OCI-M2 (cell line): ENCODE measurements at regions not wholly inside any gene's neighbourhood (a gene's known extent, or its start where the extent isn't known, plus 50 kb on each side); places are given as distances from the start of the nearest gene placed in this dataset.

Experiments
- DNase-seq: peaks from one replicate; lab custom pipeline; 2025; ENCODE audit not compliant: unreplicated experiment; lab: John Stamatoyannopoulos, UW

DNA sequence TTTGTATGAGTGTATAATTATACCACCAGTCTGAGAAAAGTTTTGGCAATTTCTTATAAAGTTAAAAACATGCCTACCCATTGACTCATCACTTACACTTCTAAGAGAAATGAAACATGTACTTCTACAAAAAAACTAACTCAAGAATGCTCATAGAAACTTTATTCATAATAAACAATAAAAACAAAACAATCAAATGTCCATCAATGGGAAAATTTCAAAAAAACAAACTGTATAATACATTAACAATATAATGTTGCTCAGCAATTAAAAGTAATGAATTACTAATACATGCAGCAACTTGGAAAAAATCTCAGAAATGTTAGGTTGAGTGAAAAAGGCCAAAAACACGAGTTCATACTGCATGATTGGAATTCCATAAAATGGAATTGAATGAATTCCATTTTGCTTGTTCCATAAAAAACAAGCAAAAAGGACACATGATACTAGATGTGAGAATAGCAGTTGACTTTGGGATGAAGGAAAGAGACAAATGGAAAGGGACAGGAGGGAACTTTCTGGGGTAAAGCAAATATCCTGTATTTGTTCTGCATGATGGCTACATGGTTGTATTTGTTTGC, 726.6 kb downstream of the RFPL4B start:
- DNase-seq: no peak

DNA sequence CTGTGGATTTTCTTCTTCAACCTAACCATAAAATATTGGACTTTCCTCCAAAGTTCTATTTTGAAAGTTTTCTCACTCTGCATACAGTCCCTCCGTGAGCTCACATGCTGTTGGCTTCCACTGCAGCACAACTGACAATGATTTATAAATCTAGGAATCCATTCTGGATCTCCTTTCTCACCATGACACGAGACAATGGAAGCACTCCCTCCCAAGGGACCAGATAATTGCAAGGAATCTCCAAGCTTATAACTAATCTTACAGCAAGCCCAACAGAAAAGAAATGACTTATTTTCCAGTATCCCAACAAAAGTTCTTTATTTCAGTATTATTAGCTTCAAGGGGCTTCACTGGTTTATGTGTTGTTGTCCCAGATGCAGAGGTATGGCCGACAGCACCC, 729.0 kb downstream of the RFPL4B start:
- no peak for DNase-seq

DNA sequence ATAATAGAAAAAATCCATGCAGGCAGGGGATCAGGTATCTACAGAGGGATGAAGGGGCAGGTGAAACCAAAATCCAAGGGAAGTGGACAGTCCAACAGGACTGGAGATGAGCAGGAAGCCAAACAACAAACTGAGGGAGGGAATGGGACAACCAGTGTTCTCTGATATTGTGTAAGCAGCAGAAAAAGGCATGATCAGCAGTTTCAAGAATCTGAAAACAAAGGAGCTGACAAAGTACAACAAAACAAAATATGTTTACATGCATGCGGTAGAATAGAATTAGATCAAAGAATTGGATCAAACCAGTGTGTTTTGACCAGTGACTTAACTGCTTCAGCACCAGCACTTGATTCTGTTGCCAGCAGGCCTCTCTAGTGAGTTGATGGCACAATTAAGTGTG, 729.7 kb downstream of the RFPL4B start:
- no peak for DNase-seq

- DNase-seq: no peak
These were observed 730.7 kb downstream of the RFPL4B start for GRCh38 chr6:113077794-113078193.

GRCh38 chr6:113078791-113079190, 731.7 kb downstream of the RFPL4B start:
- no peak for DNase-seq

DNA sequence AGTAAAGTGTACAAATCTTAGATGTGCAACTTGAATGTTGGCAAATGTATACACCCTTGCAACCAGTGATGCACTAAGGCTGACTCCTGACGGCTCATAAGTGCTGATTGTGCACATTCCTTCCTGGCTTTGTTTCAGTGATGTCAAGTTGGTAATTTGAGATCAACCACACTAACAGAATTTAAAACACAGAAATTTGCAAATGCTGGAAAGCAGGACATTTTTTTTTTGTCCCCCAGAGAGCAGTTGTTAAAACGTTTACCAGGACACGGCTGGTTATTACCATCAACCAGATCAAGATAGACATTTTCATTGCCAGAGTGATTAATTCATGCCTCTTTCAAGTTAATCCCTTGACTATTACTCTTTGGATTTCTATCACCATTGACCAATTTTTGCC, 735.6 kb downstream of the RFPL4B start:
- DNase-seq: no peak

- no peak for DNase-seq
These were observed 736.8 kb downstream of the RFPL4B start for GRCh38 chr6:113083947-113084346.

- DNase-seq: no peak
These were observed 741.9 kb downstream of the RFPL4B start for GRCh38 chr6:113089056-113089455.

- DNase-seq: no peak
These were observed 745.7 kb downstream of the RFPL4B start for GRCh38 chr6:113092795-113093194.

GRCh38 chr6:113094779-113095178, 747.6 kb downstream of the RFPL4B start:
- no peak for DNase-seq

DNA sequence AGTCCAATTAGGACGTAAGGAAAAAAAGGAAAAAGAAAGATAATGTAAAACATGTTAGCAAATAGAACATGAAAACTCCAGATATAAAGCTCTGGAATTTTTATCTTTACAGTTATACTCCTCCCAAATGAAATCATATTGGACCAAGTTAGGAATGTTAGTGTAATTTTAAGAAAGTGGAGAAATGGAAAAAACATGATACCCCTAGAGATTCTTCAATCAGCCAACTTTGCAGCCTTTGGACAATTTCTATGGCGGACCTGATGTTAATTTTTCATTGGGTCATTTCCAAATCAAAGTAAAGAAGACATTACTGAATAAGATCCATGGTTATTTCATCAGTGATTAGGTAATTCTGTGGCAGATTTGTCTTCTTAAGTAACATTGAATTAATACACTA, 748.7 kb downstream of the RFPL4B start:
- DNase-seq: no peak

- no peak for DNase-seq
These were observed 754.4 kb upstream of the MARCKS start for GRCh38 chr6:113102761-113103160.

DNA sequence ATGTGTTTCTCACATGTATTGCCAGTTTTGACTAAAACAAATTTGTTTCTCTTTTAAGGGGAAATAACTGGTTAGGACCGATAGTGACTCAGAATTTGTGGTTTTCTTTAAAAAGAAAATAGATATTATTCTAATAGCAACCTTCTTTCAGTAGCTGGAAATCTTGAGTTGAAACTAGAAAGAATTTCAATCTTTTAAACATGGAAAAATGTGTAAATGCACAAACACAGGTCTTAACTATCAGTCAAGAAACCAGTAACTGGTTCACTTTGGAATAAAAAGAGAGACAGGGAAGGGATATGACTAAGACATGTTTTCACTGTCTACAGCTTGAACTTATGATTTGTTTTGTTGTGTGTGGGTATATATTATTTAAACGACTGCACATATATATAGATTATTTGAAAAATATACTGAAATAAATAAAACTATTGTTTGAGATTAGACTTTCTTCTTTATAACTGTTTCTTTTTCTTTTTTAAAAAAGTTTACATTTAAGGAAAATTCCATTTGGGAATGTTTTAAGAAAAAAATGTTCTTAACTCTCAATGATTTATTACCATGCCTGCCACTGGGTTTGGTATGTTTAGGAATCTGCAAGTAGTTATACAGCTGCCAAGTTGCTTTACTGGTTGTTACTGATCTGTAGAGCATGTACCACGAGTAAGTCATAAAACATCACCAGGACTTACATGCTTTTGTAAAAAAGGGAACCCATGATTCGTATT, 753.3 kb upstream of the MARCKS start:
- no peak for DNase-seq

DNA sequence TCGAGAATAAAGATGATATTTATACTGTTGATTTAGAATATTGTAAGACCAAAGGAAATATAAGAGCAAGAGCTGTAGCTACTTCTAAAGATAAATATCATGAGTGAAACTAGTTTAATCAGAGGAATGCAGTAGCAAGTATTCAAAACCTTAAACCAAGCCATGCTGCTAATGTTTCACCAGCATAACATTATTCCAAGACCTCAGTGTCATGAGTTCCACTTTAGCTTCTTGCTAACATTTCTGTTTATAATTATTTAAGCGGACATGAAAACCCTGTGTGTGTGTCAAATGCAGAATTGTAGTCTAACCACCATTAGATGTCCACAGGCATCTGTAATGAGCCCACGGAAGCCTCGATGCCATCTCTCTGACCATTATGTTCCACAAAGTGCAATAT, 752.6 kb upstream of the MARCKS start:
- no peak for DNase-seq

GRCh38 chr6:113104951-113105350, 752.2 kb upstream of the MARCKS start:
- DNase-seq: no peak

DNA sequence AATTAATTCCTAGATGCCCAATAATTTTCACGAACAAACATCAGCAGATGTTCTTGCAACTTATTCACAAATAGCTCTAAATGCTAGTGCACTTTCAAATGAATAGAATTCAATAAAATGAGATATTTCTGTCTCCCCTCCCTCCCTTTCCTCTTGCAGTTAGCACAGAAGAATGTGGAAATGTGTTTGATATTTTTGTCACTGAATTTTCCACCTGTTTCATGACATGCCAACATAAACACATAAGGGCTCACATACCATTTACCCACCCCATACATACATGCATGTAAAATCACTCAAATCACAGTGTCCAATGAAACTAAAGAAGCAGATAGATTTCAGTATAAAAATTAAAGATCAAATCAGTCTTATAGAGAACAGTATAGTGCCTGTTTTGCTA, 746.9 kb upstream of the MARCKS start:
- no peak for DNase-seq

DNA sequence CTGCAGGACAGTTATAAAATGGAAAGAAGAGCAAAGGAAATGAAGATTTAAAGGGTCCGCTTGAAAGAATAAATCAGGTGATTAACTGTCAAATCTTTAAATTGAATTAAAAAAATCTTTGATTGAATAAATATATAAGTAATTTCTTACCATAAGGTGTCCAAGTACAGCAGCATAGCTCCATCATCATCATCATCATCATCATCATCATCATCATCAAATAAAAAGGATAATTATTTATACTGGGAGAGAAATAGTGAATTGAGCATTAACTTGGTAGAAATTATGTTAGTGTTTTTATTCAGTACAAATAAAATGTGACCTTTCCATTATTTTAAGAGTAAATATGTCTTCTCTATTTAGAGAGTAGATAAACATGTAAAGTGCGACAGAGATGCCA, 745.6 kb upstream of the MARCKS start:
- no peak for DNase-seq

GRCh38 chr6:113112086-113112485, 745.1 kb upstream of the MARCKS start:
- no peak for DNase-seq

DNA sequence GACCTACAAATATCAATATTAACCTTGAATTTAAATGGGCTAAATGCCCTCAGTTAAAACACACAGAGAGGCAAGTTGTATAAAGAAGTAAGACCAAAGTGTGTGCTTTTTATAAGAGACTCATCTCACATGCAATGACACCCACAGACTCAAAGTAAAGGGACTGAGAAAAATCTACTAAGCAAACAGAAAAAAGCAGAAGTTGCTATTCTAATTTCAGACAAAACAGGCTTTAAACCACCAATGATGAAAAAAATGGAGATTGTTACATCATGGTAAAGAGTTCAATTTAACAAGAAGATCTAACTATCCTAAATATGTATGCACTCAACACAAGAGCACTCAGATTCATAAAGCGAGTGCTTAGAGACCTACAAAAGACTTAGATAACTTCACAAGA, 741.9 kb upstream of the MARCKS start:
- no peak for DNase-seq

- DNase-seq: no peak
These were observed 736.9 kb upstream of the MARCKS start for GRCh38 chr6:113120224-113120581.

DNA sequence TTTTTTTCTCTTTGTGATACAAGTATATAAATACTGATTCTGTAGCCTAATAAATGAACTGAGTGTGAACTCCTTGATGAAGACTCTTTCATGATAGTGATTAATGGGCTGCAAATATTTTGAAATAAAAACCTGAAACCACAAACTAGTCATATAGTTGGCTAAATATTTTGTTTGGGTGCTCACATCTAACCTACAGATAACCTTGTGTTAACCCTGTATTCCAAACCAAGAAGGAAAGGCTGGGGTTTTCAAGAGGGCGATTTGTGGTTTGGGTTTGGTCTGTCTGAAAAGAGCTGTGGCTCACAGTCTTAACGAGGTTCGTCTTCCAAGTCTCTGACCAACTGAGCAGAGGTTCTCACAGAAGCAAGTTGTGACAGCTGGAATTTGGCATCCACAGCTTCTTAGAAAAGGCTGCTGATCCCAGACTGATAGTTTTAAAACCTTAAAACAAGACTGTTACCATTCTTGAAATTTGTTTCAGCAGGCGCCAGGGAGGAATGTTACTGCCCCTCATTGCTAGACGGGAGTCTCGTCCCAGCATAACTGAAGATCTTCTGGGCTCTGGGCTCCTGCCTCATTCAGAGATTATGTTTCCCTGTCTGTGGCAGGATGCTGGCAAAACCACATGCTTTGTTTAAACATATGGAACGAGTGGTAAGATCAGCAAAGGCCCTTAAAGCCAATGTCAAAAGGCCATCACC, 736.4 kb upstream of the MARCKS start:
- DNase-seq: no peak

DNA sequence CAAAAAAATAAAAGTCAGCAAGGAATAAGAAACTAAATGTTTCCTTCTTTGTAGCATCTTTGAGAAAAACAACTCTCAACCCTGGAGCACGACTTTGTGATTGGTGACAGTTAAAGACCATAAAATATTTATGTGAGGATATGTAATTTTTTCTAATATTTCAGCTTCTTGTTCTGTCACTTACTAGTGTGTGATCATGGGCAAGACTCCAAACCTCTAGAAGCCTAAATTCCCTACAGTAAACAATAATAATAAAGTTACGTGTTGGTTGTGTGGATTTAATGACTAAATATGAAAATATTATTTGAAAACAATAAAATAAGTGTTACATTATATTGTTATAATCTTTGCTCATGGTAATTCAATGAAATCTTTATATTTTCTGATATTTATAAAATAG, 735.6 kb upstream of the MARCKS start:
- DNase-seq: no peak

- no peak for DNase-seq
These were observed 735.1 kb upstream of the MARCKS start for GRCh38 chr6:113122060-113122459.
